MM.1S (cell line): ENCODE measurements at regions not wholly inside any gene's neighbourhood (a gene's known extent, or its start where the extent isn't known, plus 50 kb on each side); places are given as distances from the start of the nearest gene placed in this dataset.

Experiments used
- DNase-seq: peaks from one replicate; pipeline ENCODE4 v3.0.0-alpha.2; 2015
- H2AFZ ChIP-seq: fragments of 300-600 bp; sonication (generic); 2 replicates; pipeline ENCODE4 v1.6.0; 2016; ENCODE audit warnings: antibody characterized with exemption, low read length
- H3F3A ChIP-seq: fragments of 300-600 bp; sonication (generic); 2 replicates; pipeline ENCODE4 v1.6.1; 2016; ENCODE audit warnings: mild to moderate bottlenecking, antibody characterized with exemption, low read length, moderate library complexity, mixed read lengths; ENCODE audit not compliant: insufficient read depth
- H3K27ac ChIP-seq: fragments of 300-600 bp; sonication (generic); 2 replicates; pipeline ENCODE4 v1.5.1; 2016; ENCODE audit warnings: mild to moderate bottlenecking, low read length
- H3K27me3 ChIP-seq: fragments of 300-600 bp; sonication (generic); replicated peaks from 2 replicates; pipeline ENCODE4 v1.6.0; 2016; ENCODE audit warnings: low read length; ENCODE audit not compliant: insufficient read depth
- H3K36me3 ChIP-seq: fragments of 300-600 bp; sonication (generic); replicated peaks from 2 replicates; pipeline ENCODE4 v1.6.1; 2016; ENCODE audit warnings: mild to moderate bottlenecking, low read length, mixed read lengths; ENCODE audit not compliant: insufficient read depth
- H3K4me1 ChIP-seq: fragments of 300-600 bp; sonication (generic); 2 replicates; pipeline ENCODE4 v1.6.1; 2016; ENCODE audit warnings: low read length, mixed read lengths
- H3K4me2 ChIP-seq: fragments of 300-600 bp; sonication (generic); 2 replicates; pipeline ENCODE4 v1.6.0; 2016; ENCODE audit warnings: low read depth, low read length
- H3K4me3 ChIP-seq: fragments of 300-600 bp; sonication (generic); 2 replicates; pipeline ENCODE4 v1.5.1; 2016; ENCODE audit warnings: low read length, mixed read lengths
- H3K79me2 ChIP-seq: fragments of 300-600 bp; sonication (generic); 2 replicates; pipeline ENCODE4 v1.6.1; 2016; ENCODE audit warnings: mixed run types, low read length, mixed read lengths
- H3K9ac ChIP-seq: fragments of 300-600 bp; sonication (generic); 2 replicates; pipeline ENCODE4 v1.6.1; 2016; ENCODE audit warnings: low read length, mixed read lengths
- H3K9me2 ChIP-seq: fragments of 300-600 bp; sonication (generic); replicated peaks from 2 replicates; pipeline ENCODE4 v1.6.1; 2016; ENCODE audit warnings: mild to moderate bottlenecking, low read length, mixed read lengths; ENCODE audit not compliant: insufficient read depth
- H3K9me3 ChIP-seq: fragments of 300-600 bp; sonication (generic); replicated peaks from 2 replicates; pipeline ENCODE4 v1.6.1; 2016; ENCODE audit warnings: mild to moderate bottlenecking, low read length, mixed read lengths; ENCODE audit not compliant: insufficient read depth
- H4K20me1 ChIP-seq: fragments of 300-600 bp; sonication (generic); 2 replicates; pipeline ENCODE4 v1.6.1; 2016; ENCODE audit warnings: mild to moderate bottlenecking, low read length, moderate library complexity, mixed read lengths; ENCODE audit not compliant: insufficient read depth
- EZH2 ChIP-seq: fragments of 300-600 bp; sonication (generic); optimal IDR thresholded peaks from 2 replicates; pipeline ENCODE3; 2017; ENCODE audit warnings: low read depth, mild to moderate bottlenecking, antibody characterized with exemption, low read length, mixed read lengths
- EZH2phosphoT487 ChIP-seq: fragments of 300-600 bp; sonication (generic); IDR thresholded peaks from 2 replicates; pipeline ENCODE4 v1.6.1; 2018; ENCODE audit warnings: antibody characterized with exemption, low read length
- TF ChIP-seq, protein P1 (sequence below): fragments of 300-600 bp; sonication (generic); IDR thresholded peaks from 2 replicates; pipeline ENCODE4 v1.5.1; 2016; ENCODE audit warnings: antibody characterized with exemption, low read length, mixed read lengths

DNA sequence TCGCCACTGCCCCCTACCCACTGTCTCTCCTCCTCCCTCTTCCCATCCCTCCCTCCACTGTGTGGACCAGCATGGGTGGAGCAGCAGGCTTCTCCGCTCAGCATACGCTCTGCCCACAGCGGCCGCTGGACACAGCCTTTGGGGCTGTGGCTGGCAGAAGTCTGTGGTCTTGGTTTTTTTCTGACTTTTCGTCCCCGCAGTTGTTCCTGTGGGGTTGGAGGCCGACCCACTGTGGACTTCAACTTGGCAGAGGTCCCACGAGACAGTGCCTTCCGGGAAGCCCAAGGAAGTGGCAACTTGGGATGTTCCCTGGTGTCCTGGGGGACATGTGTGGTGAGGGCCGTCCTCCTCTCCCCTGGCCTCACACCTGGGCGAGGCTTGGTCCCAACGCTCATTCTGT, 162.5 kb upstream of the C1orf174 start:
- no peaks in the 10 kb centered on the region for H4K20me1 ChIP-seq
- no peaks in the 10 kb centered on the region for H3K79me2 ChIP-seq
- no peak overlapping the region for H3K4me3 ChIP-seq
- H2AFZ ChIP-seq: no peak overlapping the region
- H3K9me2 ChIP-seq: no peaks in the 10 kb centered on the region
- H3K27ac ChIP-seq: no peak overlapping the region
- H3K4me2 ChIP-seq: no peak overlapping the region
- H3K4me1 ChIP-seq: no peaks in the 10 kb centered on the region
- no peak for DNase-seq
- no peaks in the 10 kb centered on the region for H3F3A ChIP-seq
- no peaks in the 10 kb centered on the region for H3K9me3 ChIP-seq
- H3K27me3 ChIP-seq: peaks cover 56% of the 10 kb centered on the region
- no peak overlapping the region for H3K9ac ChIP-seq
- TF ChIP-seq, protein P1, sequence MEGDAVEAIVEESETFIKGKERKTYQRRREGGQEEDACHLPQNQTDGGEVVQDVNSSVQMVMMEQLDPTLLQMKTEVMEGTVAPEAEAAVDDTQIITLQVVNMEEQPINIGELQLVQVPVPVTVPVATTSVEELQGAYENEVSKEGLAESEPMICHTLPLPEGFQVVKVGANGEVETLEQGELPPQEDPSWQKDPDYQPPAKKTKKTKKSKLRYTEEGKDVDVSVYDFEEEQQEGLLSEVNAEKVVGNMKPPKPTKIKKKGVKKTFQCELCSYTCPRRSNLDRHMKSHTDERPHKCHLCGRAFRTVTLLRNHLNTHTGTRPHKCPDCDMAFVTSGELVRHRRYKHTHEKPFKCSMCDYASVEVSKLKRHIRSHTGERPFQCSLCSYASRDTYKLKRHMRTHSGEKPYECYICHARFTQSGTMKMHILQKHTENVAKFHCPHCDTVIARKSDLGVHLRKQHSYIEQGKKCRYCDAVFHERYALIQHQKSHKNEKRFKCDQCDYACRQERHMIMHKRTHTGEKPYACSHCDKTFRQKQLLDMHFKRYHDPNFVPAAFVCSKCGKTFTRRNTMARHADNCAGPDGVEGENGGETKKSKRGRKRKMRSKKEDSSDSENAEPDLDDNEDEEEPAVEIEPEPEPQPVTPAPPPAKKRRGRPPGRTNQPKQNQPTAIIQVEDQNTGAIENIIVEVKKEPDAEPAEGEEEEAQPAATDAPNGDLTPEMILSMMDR: no peak
- TF ChIP-seq EZH2phosphoT487 (no peak), EZH2 (no peak)
- H3K36me3 ChIP-seq: no peaks in the 10 kb centered on the region

DNA sequence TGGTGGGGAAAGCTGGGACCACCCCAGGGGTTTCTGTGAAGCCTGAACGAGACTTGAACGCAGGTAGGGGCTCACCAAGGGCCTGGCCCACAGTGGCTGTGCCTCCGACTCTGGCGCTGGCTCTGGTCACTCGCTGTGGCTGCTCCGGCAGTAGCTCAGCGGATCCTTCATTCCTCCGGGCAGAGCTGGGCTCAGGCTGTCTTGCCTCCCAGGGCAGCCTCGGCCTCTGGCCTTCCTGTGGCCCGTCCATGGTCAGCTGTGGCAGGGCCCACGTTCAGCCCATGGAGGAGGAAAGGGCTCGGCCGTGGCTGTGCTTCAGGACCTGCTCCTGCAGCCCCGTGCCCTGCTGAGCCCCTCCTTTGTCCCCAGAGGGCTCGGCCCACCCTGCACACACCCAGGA, 162.9 kb upstream of the C1orf174 start:
- Histone ChIP-seq H3K4me1 (no peaks in the 10 kb centered on the region), H3K27me3 (peaks cover 53% of the 10 kb centered on the region), H3K9me3 (no peaks in the 10 kb centered on the region), H3F3A (no peaks in the 10 kb centered on the region), H3K27ac (no peak overlapping the region), H3K79me2 (no peaks in the 10 kb centered on the region), H3K4me2 (no peak overlapping the region), H3K36me3 (no peaks in the 10 kb centered on the region), H3K4me3 (no peak overlapping the region), H2AFZ (no peak overlapping the region), H4K20me1 (no peaks in the 10 kb centered on the region), H3K9ac (no peak overlapping the region), H3K9me2 (no peaks in the 10 kb centered on the region)
- DNase-seq: no peak
- TF ChIP-seq EZH2phosphoT487: no peak
- no peak for TF ChIP-seq EZH2
- TF ChIP-seq, protein P1: no peak

DNA sequence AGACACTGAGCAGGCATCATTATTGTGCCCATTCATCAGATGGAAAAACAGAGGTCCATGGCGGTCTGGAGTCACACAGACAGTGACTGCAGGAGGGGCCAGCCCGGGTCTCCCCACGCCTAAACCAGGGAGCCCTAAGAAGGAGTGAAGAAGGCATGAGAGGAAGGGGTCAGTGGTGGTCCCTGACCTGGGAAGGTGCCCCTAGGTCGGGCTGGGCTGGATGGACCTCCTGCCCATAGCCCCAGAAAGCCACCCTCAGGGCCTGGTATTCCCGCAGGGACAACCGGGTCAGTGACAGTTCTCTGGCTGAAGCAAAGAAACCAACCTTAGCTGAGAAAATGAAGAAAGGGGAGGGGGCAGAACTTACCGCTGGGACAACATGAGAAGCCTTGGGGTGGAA, 163.4 kb upstream of the C1orf174 start:
- Histone ChIP-seq H3K9me3 (no peaks in the 10 kb centered on the region), H3K4me3 (no peak overlapping the region), H3F3A (no peaks in the 10 kb centered on the region), H2AFZ (no peak overlapping the region), H3K27ac (no peak overlapping the region), H3K36me3 (no peaks in the 10 kb centered on the region), H3K79me2 (no peaks in the 10 kb centered on the region), H3K4me2 (no peak overlapping the region), H3K4me1 (no peaks in the 10 kb centered on the region), H3K9ac (no peak overlapping the region), H4K20me1 (no peaks in the 10 kb centered on the region), H3K9me2 (no peaks in the 10 kb centered on the region), H3K27me3 (peaks cover 53% of the 10 kb centered on the region)
- DNase-seq: no peak
- TF ChIP-seq EZH2phosphoT487: no peak
- TF ChIP-seq, protein P1: no peak
- no peak for TF ChIP-seq EZH2
